Cerebellar cortex (tissue), 1 donor: ENCODE measurements at regions not wholly inside any gene's neighbourhood (a gene's known extent, or its start where the extent isn't known, plus 50 kb on each side); places are given as distances from the start of the nearest gene placed in this dataset.
"Not testable (repeated sequence)": the region's sequence is repeated elsewhere in the genome, so short reads cannot be mapped to it uniquely, and the experiment has no call there.

Experiments used
- DNase-seq: peaks from one replicate; pipeline ENCODE4 v3.0.0-alpha.2; 2015; ENCODE audit warnings: low spot score

DNA sequence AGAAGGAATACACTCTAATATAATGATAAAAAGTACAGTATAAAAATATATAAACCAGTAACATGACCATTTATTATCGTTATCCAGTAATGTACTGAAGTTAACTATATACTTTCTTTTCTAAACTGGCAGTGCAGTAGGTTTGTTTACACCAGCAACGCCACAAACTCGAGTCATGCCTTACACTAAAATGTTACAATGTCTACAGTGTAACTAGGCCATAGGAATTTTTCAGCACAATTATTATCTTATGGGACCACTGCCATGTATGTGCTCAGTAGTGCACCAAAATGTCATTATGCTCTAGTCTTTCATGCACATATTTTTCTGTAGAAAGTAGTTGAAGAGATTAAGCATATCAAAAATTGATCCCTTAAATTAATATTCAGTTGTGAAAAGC is 609.8 kb upstream of the BCHE start:
- DNase-seq, result no peak

- no peak for DNase-seq
Observed at GRCh38 chr3:166446291-166446690, 609.1 kb upstream of the BCHE start.

- no peak for DNase-seq
Observed at GRCh38 chr3:166445865-166446264, 608.6 kb upstream of the BCHE start.

DNA sequence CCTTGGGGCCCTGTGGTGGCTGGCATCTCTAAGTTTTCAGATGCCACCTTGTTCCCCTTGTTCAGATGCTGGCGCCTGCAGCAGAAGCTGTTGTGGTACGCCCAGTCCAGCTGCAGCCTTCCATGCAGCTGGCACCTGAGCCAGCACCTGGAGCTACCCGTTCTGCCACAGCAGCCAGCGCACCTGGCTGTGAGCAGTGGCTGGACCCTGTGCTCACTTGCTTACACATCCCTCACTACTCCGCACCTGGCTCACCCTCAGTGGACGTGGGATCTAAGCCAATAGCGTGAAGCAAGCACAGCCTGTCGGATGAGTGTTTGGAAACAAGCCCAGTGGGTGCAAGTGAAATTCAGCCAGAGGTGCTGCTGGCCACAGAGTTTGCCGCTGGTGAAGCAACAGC is 607.5 kb upstream of the BCHE start:
- DNase-seq, result no peak

DNA sequence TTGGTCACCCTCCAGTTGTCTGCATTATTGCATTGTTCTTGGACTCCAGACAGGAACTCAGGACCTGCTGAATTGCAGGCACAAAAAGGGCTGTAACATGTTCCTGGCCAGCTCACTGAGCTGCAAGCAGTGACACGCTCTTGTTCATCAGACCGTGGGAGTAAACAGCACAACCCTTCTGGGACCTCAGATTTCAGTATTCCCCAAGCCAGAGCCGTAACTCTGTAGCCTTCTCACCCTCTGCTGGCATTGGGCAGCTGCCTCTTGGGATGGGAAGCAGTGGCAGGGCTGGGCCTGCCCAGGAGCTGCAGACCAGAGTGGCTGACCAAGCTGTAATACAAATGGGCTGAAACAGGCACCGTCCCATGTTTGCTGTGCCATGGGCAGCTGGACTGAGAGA is 607.1 kb upstream of the BCHE start:
- no peak for DNase-seq

GRCh38 chr3:166435469-166436057 is 598.3 kb upstream of the BCHE start:
- DNase-seq, result no peak

DNA sequence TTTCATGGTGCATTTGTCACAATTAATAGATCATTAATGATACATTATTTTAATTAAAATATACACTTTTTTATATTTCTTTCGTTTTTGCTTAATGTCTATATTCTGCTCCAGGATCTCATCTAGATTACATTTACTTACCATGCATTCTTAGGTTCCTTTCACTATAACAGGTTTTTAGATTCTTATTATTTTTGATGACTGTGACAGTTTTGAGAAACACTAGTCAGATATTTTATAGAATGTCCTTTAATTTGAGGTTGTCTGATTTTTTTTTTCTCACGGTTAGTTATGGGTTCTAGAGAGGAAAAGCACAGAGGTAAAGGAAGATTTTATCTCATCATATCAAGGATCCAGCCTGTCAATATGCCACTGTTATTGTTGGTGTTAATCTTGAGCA is 595.8 kb upstream of the BCHE start:
- no peak for DNase-seq

DNA sequence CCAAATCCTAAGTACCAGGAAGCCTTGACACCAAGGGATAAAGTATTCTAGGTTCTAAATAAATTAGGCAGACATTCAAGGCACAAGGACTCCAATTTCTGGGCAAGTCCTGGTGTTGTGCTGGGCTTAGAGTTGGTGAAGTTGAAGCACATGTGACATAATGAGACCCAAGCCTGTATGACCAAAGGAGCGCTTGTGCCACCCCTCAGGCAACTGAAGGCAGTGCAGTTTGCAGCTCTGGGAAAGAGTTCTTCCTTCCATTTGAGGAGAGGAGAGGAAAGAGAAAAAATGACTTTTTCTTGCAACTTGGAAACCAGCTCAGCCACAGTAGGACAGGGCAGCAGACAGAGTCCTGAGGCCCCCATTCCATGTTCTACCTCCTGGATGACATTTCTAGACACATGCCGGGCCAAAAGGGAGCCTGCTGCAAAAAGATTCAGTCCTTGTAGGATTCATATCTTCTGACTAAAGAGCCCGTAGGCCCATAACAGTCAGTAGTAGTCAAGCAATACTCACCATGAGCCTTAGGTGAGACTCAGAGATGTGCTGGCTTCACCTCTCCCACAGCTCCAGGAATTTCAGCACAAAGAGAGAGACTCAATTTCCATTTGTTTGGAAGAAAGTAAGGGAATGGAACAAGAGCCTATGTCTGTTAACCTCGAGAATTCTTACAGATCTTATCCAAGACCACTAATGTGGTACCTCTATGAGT is 588.8 kb upstream of the BCHE start:
- DNase-seq, result no peak

DNA sequence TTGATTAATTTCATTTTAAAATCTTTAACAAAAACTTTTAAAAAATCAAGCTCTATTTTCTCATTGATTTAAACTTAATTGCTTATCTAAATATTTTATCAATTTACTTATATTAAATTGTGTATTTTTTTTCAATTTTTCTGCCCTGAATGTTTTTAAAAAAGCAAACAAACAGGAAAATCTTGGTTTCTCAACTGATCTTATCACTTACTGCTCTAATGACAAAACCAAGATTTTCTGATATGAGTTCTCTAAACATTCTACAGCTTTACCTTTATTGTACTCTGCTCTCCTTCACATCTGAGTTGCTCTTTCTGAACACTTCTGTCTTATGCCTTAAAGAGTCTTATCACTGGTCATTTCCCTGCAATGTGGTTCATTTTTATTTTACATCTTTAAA is 587.8 kb upstream of the BCHE start:
- no peak for DNase-seq

- DNase-seq, result not testable (repeated sequence)
Observed at GRCh38 chr3:166423824-166424513, 586.7 kb upstream of the BCHE start.

DNA sequence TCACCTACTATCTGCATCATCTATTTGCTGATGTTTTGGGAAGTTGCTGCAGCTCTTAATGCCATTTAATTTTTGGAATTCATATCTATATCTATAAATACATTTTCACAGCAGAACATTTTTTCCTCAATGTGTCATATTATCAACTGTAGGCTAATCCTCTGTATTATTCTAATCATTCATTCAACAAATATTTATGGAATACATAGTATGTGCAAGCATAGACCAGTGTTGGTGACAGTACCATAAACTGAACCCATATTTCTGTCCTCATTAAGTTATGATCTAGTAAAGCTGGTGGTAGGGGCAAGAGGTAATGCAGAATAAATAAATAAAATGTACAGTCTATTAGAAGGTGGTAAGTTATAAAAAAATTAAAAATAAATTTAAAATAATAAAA is 585.3 kb upstream of the BCHE start:
- DNase-seq, result no peak

GRCh38 chr3:166420071-166420470 is 582.8 kb upstream of the BCHE start:
- DNase-seq, result no peak

DNA sequence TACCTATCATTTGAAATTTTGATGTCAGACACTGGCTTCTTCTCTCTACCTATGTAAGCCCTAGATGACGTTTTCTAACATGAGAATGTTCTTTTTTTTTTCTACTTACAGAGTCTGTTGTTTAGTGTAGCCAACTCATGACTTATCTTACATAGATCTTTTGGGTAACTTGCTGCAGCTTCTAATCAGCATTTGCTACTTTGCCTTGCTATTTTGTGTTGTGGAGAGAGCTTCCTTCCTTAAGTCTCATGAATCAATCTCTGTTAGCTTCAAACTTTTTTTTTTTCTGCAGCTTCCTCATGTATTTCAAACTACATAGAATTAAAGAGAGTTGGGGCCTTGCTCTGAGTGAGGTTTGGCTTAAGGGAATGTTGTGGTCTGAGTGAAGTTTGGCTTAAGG is 568.7 kb upstream of the BCHE start:
- DNase-seq, result no peak

DNA sequence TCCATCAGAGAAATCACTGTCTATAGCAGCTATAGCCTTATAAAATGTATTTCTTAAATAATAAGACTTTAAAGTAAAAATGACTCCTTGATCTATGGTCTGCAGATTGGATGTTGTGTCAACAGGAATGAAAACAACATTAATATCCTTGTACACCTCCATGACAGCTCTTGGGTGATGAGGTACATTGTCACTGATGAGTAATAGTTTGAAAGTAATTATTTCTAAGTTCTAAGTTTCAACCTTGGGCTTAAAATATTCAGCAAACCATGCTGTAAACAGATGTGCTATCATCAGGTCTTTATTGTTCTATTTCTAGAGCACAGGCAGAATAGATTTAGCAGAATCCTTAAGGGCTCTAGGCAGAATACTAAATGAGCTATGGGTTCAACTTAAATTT is 568.2 kb upstream of the BCHE start:
- DNase-seq, result no peak

- DNase-seq, result no peak
Observed at GRCh38 chr3:166390303-166390702, 553.1 kb upstream of the BCHE start.

DNA sequence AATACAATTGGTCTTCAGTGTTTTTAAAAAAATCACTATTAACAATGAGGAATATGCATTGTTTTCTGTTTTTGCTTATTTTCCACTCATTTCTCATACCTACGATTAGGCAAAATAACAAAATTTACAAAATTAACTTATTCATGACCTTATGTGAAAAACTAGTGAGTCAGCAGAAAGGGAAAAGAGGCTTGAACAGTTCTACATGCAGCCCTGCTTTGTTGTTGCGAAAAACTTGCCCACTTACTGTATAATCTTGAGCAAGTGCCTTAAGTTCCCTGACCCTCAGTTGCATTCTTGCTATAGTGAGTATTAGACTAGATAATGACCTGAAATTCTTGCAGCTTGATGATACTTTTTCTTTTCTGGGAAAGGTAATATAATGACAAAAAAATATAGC is 551.1 kb upstream of the BCHE start:
- DNase-seq, result no peak

- no peak for DNase-seq
Observed at GRCh38 chr3:166372571-166373106, 535.4 kb upstream of the BCHE start.

GRCh38 chr3:166367947-166368533 is 530.8 kb upstream of the BCHE start:
- DNase-seq, result no peak

- no peak for DNase-seq
Observed at GRCh38 chr3:166362698-166363097, 525.5 kb upstream of the BCHE start.

DNA sequence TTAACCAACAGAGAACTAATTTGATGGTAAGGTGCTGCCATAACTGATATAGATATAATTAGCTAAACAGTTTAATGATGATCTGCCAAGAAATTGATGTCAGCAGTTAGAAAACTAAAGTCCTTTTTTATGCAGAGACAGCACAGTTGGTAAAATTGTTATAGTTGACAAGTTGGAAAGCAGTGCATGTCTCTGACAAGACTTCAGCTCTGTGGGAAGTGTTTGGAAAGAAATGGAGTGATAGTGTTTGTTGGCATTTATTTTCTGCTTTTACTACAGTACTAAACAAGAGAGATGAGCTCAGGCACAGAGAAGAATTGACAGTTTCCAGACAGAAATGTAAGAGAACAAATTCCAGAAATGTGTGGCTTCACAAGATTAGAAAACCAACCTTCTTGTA is 523.5 kb upstream of the BCHE start:
- DNase-seq, result no peak

GRCh38 chr3:166351461-166351860 is 514.2 kb upstream of the BCHE start:
- no peak for DNase-seq

- no peak for DNase-seq
Observed at GRCh38 chr3:166340604-166341266, 503.5 kb upstream of the BCHE start.
